Stimulated activated CD4-positive, alpha-beta T cell treated with anti-CD3 and anti-CD28 coated beads, Interleukin-15, amount 100 ng/mL, for 48 hours (primary cell): ENCODE measurements at regions not wholly inside any gene's neighbourhood (a gene's known extent, or its start where the extent isn't known, plus 50 kb on each side); places are given as distances from the start of the nearest gene placed in this dataset.

ENCODE experiments used
- DNase-seq, 2 donors: peaks; one replicate each; pipeline ENCODE4 v3.0.0-alpha.2; 2020; ENCODE audit warnings: low read depth in 2 of 2

DNA sequence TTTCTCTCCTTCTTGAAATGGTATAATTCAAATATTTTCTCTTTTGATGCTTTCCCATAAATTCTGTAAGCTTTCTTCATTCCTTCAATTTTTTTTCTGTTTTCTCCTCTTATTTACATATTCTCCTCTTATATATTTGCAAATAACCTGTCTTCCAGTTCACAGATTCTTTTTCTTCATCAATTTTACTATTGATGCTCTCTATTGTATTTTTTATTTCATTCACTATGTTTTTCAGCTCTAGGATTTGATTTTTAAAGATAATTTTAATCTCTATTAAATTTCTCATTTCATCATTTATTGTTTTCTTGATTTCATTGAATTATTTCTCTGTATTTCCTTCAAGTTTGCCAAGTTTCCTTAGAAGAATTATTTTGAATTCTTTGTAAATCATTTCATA lies 54.0 kb upstream of the PRPS1L1 start:
- DNase-seq: no peak

GRCh38 chr7:18082169-18082568 lies 54.5 kb upstream of the PRPS1L1 start:
- DNase-seq: no peak

GRCh38 chr7:18086165-18087025 lies 58.7 kb upstream of the PRPS1L1 start:
- DNase-seq: no peak

DNA sequence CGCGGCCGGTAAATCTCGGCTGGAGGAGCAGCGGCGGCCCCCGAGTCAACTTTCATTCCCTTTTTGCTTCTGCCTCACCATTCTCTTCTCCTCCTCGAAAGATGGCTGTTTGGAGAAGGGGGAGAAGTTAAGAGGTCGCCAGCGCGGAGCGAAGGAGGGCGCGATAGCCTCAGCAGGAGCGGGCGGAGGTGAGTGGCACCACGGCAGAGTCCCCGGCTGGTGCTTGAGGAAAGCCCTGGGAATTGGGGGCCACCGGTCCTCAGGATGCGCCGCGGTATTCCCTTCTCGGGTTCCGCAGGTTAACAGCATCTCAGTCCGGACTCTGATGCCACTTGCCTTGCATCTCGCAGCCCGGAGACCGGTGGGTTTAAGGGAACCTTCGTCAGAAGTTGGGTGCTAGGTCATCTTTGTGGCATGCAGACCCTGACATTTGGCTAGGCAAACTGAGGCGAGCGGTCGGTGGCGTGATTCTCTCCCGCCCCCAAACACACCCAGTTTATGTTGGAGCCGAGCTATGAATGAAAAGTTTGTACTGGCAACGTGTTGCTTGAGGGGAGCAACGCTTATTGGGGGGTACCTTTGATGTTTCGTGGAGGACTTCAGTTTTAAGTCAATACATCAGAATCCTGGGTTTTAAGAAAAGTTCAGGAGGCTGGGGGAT lies 59.5 kb upstream of the PRPS1L1 start:
- DNase-seq: no peak

- no peak for DNase-seq
These were observed 60.0 kb upstream of the PRPS1L1 start for GRCh38 chr7:18087687-18088078.

GRCh38 chr7:18096087-18096486 lies 68.4 kb upstream of the PRPS1L1 start:
- no peak for DNase-seq

DNA sequence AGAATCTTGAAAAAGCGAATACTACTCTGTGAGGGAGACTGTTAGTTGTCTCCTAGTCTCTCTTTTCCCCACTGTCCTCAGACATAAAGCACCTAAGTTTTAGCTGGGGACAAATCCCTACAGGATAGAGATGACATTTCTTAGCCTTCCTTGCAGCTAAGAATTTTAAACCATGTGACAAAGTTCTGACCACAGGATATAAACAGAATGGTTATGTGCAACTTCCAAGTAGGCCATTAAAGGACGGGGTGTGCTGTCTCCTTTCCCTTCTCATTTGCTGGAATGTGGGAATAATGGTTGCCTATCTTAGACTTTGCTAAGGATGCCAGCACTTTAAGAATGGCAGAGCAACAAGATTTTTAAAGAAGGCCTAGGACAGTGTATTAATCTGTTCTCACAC lies 74.9 kb upstream of the PRPS1L1 start:
- no peak for DNase-seq

DNA sequence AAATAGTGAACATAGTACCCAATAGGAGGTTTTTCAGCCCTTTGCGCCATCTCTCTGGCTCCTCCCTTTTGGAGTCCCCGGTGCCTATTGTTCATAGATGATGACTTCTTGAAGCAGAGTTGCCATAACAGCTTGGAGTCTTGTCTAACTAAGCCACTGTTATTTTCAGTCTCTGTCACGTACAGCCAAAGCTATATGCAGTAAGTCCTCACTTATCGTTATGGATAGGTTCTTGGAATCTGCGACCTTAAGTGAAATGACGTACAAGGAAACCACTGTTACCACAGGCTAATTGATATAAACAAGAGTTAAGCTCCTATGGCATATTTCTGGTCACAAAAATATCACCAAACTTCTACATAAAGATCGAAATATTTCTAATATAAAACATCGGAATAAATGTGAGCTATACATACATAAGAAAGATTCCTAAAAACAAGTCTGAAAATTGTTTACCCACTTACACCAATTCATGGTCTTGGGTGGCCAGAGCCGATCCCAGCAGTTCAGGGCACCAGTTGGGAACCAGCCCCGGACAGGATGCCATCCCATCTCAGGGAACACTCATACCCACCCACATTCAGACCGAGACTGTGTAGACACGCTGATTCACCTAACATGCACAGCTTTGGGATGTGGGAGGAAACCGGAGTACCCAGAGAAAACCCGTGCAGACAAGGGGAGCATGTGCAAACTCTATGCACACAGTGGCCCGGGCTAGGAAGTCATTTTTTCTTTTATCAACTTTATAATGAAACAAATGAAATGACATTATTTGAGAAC lies 76.0 kb upstream of the PRPS1L1 start:
- DNase-seq: no peak

DNA sequence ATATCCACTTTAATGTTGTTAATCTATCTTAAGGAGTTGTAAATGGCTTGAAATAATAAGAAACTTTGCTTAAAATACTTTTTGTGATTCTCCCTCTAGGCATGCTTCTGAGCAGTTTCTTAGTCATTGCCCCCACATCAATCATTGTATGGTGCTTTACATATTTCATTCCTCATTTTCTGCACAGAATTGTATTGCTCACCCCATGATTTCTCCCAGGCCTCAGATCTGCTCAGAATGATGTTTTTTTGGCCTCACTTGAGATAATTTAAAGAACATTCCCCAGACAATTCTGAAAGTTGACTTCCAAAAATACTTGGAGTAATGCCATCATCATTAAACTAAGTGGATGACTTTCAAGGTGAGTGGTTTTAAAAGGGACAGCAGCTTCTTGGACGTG lies 82.1 kb upstream of the PRPS1L1 start:
- DNase-seq: no peak

DNA sequence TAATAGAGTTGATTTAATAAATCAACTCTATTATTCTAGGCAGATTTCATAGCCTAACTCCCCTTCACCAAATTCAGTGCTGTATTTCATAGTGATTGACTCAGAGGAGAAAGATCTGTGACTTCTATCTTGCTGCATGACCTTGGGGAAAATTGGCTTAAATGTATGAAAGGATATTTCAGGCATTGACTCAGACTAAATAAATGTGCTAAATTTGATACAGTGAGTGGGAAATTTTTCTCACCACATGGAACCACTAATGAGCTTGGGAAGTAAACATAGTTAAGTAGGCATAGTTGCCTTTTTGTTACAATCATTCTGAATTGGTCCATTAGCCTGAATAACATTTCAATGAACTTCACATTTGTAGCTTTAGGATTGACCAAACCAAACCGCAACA lies 89.0 kb upstream of the PRPS1L1 start:
- no peak for DNase-seq

GRCh38 chr7:18117482-18117881 lies 89.8 kb upstream of the PRPS1L1 start:
- no peak for DNase-seq

DNA sequence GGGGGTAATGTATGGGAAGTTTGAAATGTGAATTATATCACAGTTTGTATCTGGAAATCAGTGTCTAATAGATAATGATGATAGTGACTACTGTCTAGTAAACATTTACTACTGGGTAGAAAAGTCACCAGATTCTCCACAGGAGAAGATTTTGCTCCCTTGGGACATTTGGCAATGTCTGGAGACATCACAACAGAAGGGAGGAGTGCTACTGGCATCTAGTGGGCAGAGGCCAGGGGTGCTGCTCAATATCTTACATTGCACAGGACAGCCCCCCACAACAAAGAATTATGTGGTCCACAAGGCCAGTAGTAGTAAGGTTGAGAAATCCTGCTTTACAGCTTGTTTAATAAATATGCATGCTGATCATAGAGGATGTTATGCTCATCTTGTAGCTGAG lies 92.3 kb upstream of the PRPS1L1 start:
- no peak for DNase-seq

- DNase-seq: no peak
These were observed 96.0 kb upstream of the PRPS1L1 start for GRCh38 chr7:18123508-18124239.

DNA sequence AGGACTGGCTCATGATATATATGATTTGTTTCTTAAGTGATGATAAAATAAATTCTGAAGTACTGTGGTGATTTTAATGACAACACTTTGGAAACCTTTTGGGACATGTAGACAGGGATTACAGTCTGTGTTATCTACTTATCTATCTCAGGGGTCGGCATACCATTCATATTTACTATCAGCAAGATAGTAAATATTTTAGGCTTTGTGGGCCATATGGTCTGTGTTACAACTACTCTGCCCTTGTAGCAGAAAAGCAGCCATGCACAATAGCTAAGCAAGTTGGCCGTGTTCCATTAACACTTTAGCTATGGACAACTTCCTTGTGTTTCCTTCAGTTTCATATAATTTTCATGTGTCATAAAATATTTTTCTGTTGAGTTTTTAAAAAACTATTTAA lies 97.8 kb upstream of the PRPS1L1 start:
- DNase-seq: no peak

- no peak for DNase-seq
These were observed 98.6 kb upstream of the PRPS1L1 start for GRCh38 chr7:18126281-18126680.

DNA sequence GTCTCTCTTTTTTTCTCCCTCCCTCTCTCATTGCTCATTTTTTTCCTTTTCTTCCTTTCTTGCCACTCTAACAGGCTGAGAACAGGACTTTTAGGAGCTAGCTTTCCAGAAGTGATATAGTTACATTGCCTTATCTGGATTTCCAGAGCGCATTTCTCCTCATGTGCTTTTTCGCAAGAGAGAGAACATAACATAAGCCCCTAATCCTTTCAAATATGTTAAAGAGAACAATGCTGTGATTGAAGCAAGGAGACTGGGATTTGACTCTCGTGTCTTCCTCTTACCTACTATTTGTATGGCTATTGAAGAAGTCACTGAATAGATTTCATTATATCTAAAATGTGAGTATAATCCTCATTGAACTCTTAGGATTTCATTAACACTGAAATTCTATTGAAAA lies 101.2 kb upstream of the PRPS1L1 start:
- no peak for DNase-seq

DNA sequence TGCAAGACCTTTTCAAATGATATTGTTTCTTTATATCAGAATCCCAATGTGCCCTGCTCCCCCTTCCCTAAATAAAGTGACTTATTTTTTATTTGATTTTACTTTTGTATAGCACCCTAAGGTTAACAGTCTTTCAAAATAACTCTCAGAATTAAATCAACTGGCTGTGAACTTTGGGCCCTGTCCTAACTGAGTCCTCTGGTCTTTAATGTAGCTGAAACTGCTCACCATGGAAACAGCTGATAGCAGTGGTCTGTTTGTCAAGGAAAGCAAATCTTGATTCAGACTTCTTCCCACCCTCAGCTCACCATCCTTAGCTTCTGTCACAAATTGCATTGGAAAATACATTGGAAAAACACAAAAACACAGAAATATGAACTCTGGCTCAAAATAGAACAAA lies 105.2 kb upstream of the PRPS1L1 start:
- no peak for DNase-seq

DNA sequence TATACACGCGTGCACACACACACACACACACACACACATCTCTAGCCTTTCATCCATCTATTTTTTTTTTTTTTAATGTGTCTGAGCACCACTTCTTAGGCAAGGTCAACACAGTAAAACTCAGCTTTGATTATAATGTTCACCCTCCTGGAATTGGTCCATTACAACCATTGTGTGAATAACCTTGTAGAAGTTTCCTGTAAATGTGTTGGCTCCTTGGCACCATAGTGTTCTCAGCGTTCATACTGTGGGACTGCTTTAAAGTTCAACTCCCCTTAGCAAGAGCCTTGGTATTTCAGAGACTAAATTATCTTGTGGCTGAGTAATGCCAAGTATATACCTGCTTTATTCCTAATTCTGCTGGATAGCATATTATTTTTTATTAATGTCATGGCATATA lies 106.3 kb upstream of the PRPS1L1 start:
- no peak for DNase-seq

DNA sequence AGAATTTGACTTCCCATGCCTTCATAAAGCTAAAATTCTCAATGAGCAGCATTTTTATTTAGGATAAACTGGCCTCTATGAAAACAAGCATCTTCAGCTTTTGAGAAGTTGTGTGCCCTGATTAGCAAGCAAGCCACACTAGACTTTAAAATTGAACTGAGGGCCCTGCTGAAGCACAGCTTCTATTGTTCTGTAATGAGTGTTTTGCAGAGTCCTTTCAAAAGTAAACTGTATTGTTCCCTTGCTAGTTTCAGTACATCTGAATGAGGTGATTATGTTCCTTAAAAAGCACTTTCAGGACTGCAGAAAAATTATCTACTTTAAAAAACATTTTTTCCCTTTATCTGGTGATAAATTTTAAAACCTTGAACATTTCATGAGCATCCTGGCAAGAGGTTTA lies 113.3 kb upstream of the PRPS1L1 start:
- no peak for DNase-seq

DNA sequence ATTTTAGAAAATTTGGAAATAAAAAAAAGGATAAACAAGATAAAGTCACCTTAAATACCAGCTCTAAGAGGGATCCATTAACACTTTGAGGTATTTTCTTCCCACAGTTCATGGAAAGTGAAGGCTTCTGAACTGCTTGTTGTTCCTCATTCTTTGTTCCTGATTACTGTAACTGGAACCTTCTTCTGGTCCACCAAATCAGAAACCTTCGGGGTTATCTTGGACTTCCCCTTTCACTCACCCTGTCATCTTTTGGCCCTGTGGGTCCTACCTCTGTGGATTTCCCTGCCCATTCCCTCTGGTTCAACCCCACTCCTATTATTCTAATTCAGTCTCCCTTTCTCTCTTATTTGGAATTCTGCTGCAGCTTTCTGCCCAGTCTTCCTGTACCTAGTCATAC lies 116.5 kb upstream of the PRPS1L1 start:
- DNase-seq: no peak

DNA sequence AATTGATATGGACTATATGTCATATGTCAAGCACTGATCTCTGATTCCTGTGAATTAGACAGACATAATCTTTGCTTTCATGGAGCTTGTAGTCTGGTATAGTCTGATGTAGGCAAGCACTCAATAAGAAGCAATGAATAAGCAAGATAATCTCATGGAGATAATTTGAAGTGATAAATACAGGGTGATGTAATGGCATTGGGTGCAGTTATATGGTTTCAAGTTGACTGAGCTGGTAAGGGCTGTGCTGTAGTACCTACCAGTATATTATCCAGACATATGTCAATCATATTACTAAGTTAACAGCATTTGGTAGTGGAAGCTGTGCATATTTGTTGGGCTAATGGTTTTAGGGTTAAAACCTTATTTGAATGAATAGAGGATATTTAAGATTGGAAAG lies 117.5 kb upstream of the PRPS1L1 start:
- no peak for DNase-seq

DNA sequence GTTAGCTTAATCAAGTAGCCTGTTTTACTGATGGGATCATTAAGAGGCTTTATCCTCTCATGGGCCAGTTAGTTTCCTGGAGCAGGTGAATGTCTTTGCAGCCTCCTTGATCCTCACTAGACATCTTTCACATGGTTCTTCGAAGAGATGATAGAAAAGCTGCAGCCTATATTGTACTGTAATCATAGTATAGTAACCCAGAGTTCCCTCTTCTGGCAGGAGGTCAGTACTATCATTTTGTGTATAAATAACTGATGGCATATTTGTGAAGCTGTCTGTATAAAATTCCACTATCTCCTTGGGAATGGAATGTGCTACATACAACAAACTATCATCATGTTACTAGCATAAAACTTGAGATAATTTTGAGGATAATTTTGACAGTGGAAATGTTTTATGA lies 123.8 kb upstream of the PRPS1L1 start:
- no peak for DNase-seq
